Fibroblast of villous mesenchyme (primary cell): ENCODE measurements at regions not wholly inside any gene's neighbourhood (a gene's known extent, or its start where the extent isn't known, plus 50 kb on each side); places are given as distances from the start of the nearest gene placed in this dataset.

Experiments used
- DNase-seq: peaks from one replicate; pipeline ENCODE4 v3.0.0-alpha.2; 2010; ENCODE audit warnings: low read depth
- H3K4me3 ChIP-seq: 2 replicates; pipeline ENCODE4 v1.5.1; 2011; ENCODE audit warnings: low read depth, mild to moderate bottlenecking, low read length
- TF ChIP-seq, protein P1 (sequence below): IDR thresholded peaks from 2 replicates; pipeline ENCODE4 v1.5.1; 2012; ENCODE audit warnings: low read depth, mild to moderate bottlenecking, low read length; ENCODE audit not compliant: insufficient read depth

DNA sequence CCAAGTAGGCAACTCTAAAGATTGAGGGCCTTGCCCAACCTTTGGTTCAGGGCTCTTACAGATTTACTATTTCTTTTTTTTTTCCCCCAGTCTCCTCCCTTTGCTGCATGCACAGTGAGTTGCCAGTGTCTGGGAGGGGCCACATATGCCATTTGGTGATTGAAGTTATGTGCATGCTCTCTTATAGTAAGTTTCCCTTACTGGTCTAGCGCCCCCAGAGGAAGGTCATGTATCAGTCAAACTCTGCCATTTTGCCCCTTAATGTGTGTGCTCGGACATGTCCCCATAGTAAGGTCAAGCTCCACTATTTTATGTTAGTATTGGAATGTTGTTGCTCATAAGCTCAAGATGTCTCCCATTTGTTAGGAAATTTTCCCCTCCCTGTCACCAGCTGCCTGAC, 1138.0 kb upstream of the SLC10A2 start:
- H3K4me3 ChIP-seq: no peak overlapping the region
- DNase-seq: no peak
- TF ChIP-seq, protein P1, sequence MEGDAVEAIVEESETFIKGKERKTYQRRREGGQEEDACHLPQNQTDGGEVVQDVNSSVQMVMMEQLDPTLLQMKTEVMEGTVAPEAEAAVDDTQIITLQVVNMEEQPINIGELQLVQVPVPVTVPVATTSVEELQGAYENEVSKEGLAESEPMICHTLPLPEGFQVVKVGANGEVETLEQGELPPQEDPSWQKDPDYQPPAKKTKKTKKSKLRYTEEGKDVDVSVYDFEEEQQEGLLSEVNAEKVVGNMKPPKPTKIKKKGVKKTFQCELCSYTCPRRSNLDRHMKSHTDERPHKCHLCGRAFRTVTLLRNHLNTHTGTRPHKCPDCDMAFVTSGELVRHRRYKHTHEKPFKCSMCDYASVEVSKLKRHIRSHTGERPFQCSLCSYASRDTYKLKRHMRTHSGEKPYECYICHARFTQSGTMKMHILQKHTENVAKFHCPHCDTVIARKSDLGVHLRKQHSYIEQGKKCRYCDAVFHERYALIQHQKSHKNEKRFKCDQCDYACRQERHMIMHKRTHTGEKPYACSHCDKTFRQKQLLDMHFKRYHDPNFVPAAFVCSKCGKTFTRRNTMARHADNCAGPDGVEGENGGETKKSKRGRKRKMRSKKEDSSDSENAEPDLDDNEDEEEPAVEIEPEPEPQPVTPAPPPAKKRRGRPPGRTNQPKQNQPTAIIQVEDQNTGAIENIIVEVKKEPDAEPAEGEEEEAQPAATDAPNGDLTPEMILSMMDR: no peak

DNA sequence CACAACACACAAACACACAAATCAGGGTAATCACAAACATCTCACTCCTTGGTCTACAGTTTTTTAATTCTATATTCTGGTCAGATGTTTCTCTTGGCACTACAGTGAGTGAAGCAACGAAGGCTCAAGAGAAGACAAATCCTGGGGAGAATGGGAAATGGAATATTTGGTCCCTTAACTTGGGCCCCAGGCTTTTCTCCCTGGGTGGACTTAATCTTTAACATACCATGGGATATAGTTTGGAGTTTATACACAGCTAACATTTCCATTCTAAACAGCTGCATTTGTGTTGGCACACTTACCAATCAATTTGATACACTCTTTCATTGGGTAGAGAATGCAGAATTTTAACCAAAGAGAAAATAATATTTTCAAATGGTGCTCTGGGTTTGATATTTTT, 1132.6 kb upstream of the SLC10A2 start:
- H3K4me3 ChIP-seq: no peak overlapping the region
- no peak for DNase-seq
- TF ChIP-seq, protein P1: no peak

DNA sequence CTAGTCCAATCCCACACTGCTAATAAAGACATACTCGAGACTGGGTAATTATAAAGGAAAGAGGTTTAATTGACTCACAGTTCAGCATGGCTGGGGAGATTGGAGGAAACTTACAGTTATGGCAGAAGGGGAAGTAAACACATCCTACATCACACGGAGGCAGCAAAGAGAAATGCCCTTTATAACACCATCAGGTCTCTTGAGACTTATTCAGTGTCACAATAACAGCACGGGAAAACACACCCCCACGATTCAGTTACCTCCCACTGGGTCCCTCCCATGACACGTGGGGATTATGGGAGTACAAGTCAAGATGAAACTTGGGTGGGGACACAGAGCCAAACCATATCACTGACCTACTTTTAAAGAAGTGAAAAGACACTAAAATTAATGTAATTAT, 1130.4 kb upstream of the SLC10A2 start:
- TF ChIP-seq, protein P1: no peak
- DNase-seq: no peak
- no peak overlapping the region for H3K4me3 ChIP-seq

DNA sequence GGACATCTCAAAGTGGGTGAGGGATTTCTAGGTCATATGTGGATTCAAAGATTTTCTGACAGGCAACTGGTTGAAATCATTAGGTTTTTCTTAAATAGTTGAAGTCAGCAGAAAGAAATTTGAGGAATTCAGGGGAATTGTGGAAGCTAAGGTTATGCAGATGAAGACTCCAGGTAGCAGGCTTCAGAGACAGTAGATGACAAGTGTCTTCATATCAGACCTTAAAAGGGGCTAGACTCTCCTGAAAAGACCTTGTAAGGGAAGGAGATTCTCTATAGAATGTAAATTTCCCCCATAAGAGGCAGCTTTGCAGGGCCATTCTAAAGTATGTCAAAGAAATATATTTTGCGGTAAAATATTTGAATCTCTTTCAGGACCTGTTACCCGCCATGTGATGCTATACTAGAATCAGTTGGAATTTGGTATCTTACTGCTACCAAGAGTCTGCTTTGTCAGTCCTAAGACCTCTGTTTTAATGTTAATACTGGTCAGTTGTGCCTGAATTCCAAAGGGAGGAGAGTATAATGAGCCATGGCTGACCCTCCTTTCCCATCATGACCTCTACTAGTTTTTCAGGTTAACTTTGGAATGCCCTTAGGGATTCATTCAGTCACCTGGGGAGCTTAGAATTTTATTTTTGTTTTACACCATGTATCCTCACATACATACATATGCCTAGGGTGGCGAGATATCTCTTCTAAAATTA, 1115.5 kb upstream of the SLC10A2 start:
- TF ChIP-seq, protein P1: no peak
- no peak for DNase-seq

DNA sequence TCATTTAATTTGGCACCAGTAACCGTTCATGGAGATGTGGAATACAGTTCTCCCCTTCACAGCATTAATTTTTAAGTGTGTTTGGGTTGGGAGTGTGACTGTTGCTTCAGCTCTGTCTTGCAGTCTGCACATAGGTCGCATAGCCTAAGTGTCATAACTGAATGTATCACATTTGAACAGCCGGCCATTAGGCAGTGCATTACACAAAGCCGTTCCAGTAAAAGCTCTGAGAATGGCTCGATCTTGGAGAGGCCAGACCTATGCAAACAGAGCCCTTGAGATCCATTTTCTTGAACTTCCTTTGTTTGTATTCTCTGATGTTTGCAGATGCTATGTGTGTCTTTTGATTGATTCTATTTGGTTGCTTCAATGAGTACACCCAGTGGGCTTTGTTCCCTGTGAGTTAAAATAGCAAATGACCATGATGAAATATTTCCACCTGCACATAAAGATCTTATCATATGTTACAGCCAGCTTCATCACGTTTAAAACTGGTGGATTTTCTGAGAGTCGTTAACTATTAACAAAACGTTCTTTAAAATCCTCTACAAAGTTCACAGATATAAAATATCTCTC, 1104.9 kb upstream of the SLC10A2 start:
- no peak for DNase-seq
- no peak overlapping the region for H3K4me3 ChIP-seq
- TF ChIP-seq, protein P1: no peak

More for the DNA sequence above, 1115.5 kb upstream of the SLC10A2 start:
- H3K4me3 ChIP-seq: no peak overlapping the region

DNA sequence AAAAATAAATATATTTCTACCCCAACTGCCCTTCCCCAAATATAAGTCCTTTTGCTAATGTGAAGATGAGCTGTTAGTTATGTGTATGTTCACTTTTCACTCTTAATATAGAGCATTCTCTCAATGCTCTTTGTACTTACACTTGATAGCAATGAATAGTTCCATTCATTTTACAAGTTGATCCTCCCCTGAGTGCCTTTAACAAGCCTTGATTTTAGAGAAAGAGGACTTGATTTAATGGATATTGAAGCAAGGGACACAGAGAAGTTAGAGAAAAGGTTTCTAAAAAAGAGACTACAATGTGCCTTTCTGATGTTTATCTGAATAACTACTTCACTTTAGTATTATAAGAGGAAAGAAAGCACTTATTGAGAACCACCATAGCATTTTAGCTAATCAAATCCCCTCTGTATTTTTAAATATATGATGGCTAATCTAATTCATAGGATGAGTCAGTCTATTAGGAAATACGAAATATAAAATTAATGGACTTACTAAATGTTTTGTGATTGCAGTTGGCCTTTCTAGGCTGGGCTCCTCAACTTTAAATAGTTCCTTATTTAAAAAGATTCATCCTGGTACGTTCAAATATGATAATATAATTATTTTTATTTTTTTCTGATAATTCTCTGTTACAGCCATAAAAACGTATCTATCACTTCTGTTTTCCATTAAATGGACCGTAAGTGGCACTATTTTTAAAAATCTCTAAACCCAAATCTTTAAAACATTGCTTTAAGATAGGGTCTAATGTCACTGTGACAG, 1097.8 kb upstream of the SLC10A2 start:
- no peak for DNase-seq
- TF ChIP-seq, protein P1: no peak
- H3K4me3 ChIP-seq: no peak overlapping the region
